OCI-LY3 (cell line): ENCODE measurements at regions not wholly inside any gene's neighbourhood (a gene's known extent, or its start where the extent isn't known, plus 50 kb on each side); places are given as distances from the start of the nearest gene placed in this dataset.
"Not testable (repeated sequence)": the region's sequence is repeated elsewhere in the genome, so short reads cannot be mapped to it uniquely, and the experiment has no call there.

Experiments used
- H2AFZ ChIP-seq: fragments of 200-600, 300-600 bp; shearing (Covaris generic); 2 replicates; pipeline ENCODE4 v1.6.0; 2014; ENCODE audit warnings: antibody characterized with exemption, low read depth, low read length
- H3K27ac ChIP-seq: fragments of 200-600, 300-600 bp; sonication (generic); 2 replicates; pipeline ENCODE4 v1.5.1; 2014; ENCODE audit warnings: mild to moderate bottlenecking, low read length, moderate library complexity, mixed read lengths
- H3K27me3 ChIP-seq: fragments of 200-600, 300-600 bp; sonication (generic); 2 replicates; pipeline ENCODE4 v1.6.1; 2014; ENCODE audit warnings: low read depth, low read length, mixed read lengths
- H3K36me3 ChIP-seq: fragments of 200-600, 300-600 bp; sonication (generic); replicated peaks from 2 replicates; pipeline ENCODE3; 2014; ENCODE audit warnings: low read depth, low read length, mixed read lengths
- H3K4me1 ChIP-seq: fragments of 300-600, 200-600 bp; sonication (generic); 2 replicates; pipeline ENCODE4 v1.6.1; 2014; ENCODE audit warnings: low read length, mixed read lengths
- H3K4me2 ChIP-seq: fragments of 200-600, 300-600 bp; sonication (generic); 2 replicates; pipeline ENCODE4 v1.6.1; 2014; ENCODE audit warnings: low read length, mixed read lengths
- H3K4me3 ChIP-seq: fragments of 300-600, 200-600 bp; sonication (generic); 2 replicates; pipeline ENCODE4 v1.5.1; 2014; ENCODE audit warnings: antibody characterized with exemption, mild to moderate bottlenecking, low read length, moderate library complexity
- H3K79me2 ChIP-seq: fragments of 300-600, 200-600 bp; shearing (Covaris generic); 2 replicates; pipeline ENCODE4 v1.6.1; 2014; ENCODE audit warnings: mild to moderate bottlenecking, low read length, mixed read lengths
- H3K9ac ChIP-seq: fragments of 300-600, 200-600 bp; shearing (Covaris generic); 2 replicates; pipeline ENCODE4 v1.6.0; 2014; ENCODE audit warnings: mild to moderate bottlenecking, low read length, moderate library complexity
- H3K9me3 ChIP-seq: fragments of 200-600, 300-600 bp; shearing (Covaris generic); 2 replicates; pipeline ENCODE4 v1.6.1; 2014; ENCODE audit warnings: low read length, mixed read lengths; ENCODE audit not compliant: insufficient read depth
- H4K20me1 ChIP-seq: fragments of 200-600, 300-600 bp; sonication (generic); 2 replicates; pipeline ENCODE4 v1.6.1; 2016; ENCODE audit warnings: low read length, mixed read lengths; ENCODE audit not compliant: insufficient read depth
- CTCF ChIP-seq: fragments of 200-600, 300-600 bp; sonication (generic); IDR thresholded peaks from 2 replicates; pipeline ENCODE4 v1.5.1; 2014; ENCODE audit warnings: antibody characterized with exemption, low read length, low read depth
- EZH2phosphoT487 ChIP-seq: fragments of 200-600 bp; shearing (Covaris generic); IDR thresholded peaks from 2 replicates; pipeline ENCODE4 v1.6.1; 2018; ENCODE audit warnings: antibody characterized with exemption, mixed run types, low read depth

GRCh38 chr6:87754828-87755227 lies 52.8 kb upstream of the AKIRIN2 start:
- Histone ChIP-seq H3K9ac (peak overlapping the region; percentile 72; the same call in 1 of the 2 replicates), H3K36me3 (no peaks in the 10 kb centered on the region), H3K4me2 (peak overlapping the region; percentile 61), H3K79me2 (no peaks in the 10 kb centered on the region), H3K4me1 (peaks cover 51% of the 10 kb centered on the region), H3K9me3 (no peaks in the 10 kb centered on the region), H2AFZ (no peak overlapping the region), H4K20me1 (no peaks in the 10 kb centered on the region), H3K4me3 (peak overlapping the region; percentile 54; the same call in 1 of the 2 replicates), H3K27ac (peak overlapping the region; percentile 81), H3K27me3 (no peaks in the 10 kb centered on the region)
- TF ChIP-seq EZH2phosphoT487 (no peak), CTCF (no peak)

GRCh38 chr6:87753131-87753685 lies 51.2 kb upstream of the AKIRIN2 start:
- peaks cover 39% of the 10 kb centered on the region for H3K4me1 ChIP-seq
- no peaks in the 10 kb centered on the region for H3K79me2 ChIP-seq
- no peak for TF ChIP-seq EZH2phosphoT487
- TF ChIP-seq CTCF, result no peak
- H3K27ac ChIP-seq, result no peak overlapping the region
- no peak overlapping the region for H3K9ac ChIP-seq
- no peak overlapping the region for H3K4me3 ChIP-seq
- no peaks in the 10 kb centered on the region for H3K36me3 ChIP-seq
- no peaks in the 10 kb centered on the region for H4K20me1 ChIP-seq
- H3K27me3 ChIP-seq, result no peaks in the 10 kb centered on the region
- H3K9me3 ChIP-seq, result no peaks in the 10 kb centered on the region
- H2AFZ ChIP-seq, result no peak overlapping the region
- no peak overlapping the region for H3K4me2 ChIP-seq

- not testable (repeated sequence) for H3K27ac ChIP-seq, H4K20me1 ChIP-seq, H3K9me3 ChIP-seq, H3K79me2 ChIP-seq, H2AFZ ChIP-seq, H3K4me3 ChIP-seq, H3K36me3 ChIP-seq, H3K9ac ChIP-seq, H3K27me3 ChIP-seq, H3K4me2 ChIP-seq
- peaks cover 39% of the 10 kb centered on the region for H3K4me1 ChIP-seq
These were observed 50.5 kb upstream of the AKIRIN2 start for GRCh38 chr6:87752503-87752902.
